DMS 273 treated with DMSO at 0.1 percent for 48 hours (cell line): ENCODE measurements at regions not wholly inside any gene's neighbourhood (a gene's known extent, or its start where the extent isn't known, plus 50 kb on each side); places are given as distances from the start of the nearest gene placed in this dataset.
"Not testable (repeated sequence)": the region's sequence is repeated elsewhere in the genome, so short reads cannot be mapped to it uniquely, and the experiment has no call there.

Experiments used
- DNase-seq: peaks from one replicate; lab custom pipeline; 2025; lab: John Stamatoyannopoulos, UW

- DNase-seq, result not testable (repeated sequence)
Observed at GRCh38 chr7:76971201-76971600, 61.0 kb downstream of the SPDYE17 start.

- DNase-seq, result not testable (repeated sequence)
Observed at GRCh38 chr7:76969892-76970291, 62.3 kb downstream of the SPDYE17 start.

- not testable (repeated sequence) for DNase-seq
Observed at GRCh38 chr7:76965731-76966548, 66.2 kb downstream of the SPDYE17 start.

GRCh38 chr7:76964050-76964449 lies 68.1 kb downstream of the SPDYE17 start:
- DNase-seq, result not testable (repeated sequence)

- not testable (repeated sequence) for DNase-seq
Observed at GRCh38 chr7:76963061-76963460, 69.1 kb downstream of the SPDYE17 start.

- DNase-seq, result not testable (repeated sequence)
Observed at GRCh38 chr7:76960400-76960986, 71.7 kb downstream of the SPDYE17 start.

- not testable (repeated sequence) for DNase-seq
Observed at GRCh38 chr7:76959573-76960399, 72.4 kb downstream of the SPDYE17 start.

GRCh38 chr7:76956531-76956930 lies 75.6 kb downstream of the SPDYE17 start:
- not testable (repeated sequence) for DNase-seq

- not testable (repeated sequence) for DNase-seq
Observed at GRCh38 chr7:76955124-76955523, 77.0 kb downstream of the SPDYE17 start.

GRCh38 chr7:76944603-76945002 lies 87.6 kb downstream of the SPDYE17 start:
- not testable (repeated sequence) for DNase-seq

GRCh38 chr7:76941809-76942765 lies 90.1 kb downstream of the SPDYE17 start:
- not testable (repeated sequence) for DNase-seq

GRCh38 chr7:76937781-76938180 lies 94.4 kb downstream of the SPDYE17 start:
- DNase-seq, result not testable (repeated sequence)

GRCh38 chr7:76937330-76937729 lies 94.8 kb downstream of the SPDYE17 start:
- DNase-seq, result not testable (repeated sequence)

GRCh38 chr7:76936346-76936745 lies 95.8 kb downstream of the SPDYE17 start:
- not testable (repeated sequence) for DNase-seq

GRCh38 chr7:76934711-76935110 lies 97.5 kb downstream of the SPDYE17 start:
- DNase-seq, result not testable (repeated sequence)

- not testable (repeated sequence) for DNase-seq
Observed at GRCh38 chr7:76932957-76933356, 99.2 kb downstream of the SPDYE17 start.

GRCh38 chr7:76931441-76931840 lies 100.7 kb downstream of the SPDYE17 start:
- not testable (repeated sequence) for DNase-seq

GRCh38 chr7:76930416-76930815 lies 101.7 kb downstream of the SPDYE17 start:
- DNase-seq, result not testable (repeated sequence)

GRCh38 chr7:76928751-76929150 lies 103.4 kb downstream of the SPDYE17 start:
- not testable (repeated sequence) for DNase-seq

GRCh38 chr7:76927741-76928393 lies 104.3 kb downstream of the SPDYE17 start:
- DNase-seq, result not testable (repeated sequence)

GRCh38 chr7:76926416-76926815 lies 105.7 kb downstream of the SPDYE17 start:
- not testable (repeated sequence) for DNase-seq
